HG02642 (cell line): ENCODE measurements at regions not wholly inside any gene's neighbourhood (a gene's known extent, or its start where the extent isn't known, plus 50 kb on each side); places are given as distances from the start of the nearest gene placed in this dataset.

Source experiments
- ATAC-seq: cut with Tn5 transposase; IDR thresholded peaks from one replicate; pipeline ENCODE4 v1.9.1; 2021; ENCODE audit warnings: mild to moderate bottlenecking; ENCODE audit not compliant: unreplicated experiment, poor library complexity

DNA sequence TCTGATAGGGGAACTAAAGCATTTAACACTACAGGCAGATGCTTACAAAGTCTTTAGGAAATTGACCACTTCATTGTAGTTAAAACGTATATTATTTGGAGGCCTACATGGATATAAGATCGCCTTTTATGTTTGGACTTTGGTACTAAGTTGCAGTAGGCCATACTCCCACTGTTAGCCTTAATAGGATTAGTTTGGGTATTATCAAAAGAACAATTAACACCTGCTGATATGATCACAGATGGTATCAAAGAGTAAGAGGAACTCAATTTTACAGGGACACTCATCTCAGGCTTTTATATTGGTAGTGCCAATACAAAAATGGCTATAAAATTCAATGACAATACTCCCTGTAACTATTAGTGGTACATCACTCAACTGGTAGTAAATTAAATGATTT, 1183.0 kb downstream of the MAT2B start:
- no peak for ATAC-seq

DNA sequence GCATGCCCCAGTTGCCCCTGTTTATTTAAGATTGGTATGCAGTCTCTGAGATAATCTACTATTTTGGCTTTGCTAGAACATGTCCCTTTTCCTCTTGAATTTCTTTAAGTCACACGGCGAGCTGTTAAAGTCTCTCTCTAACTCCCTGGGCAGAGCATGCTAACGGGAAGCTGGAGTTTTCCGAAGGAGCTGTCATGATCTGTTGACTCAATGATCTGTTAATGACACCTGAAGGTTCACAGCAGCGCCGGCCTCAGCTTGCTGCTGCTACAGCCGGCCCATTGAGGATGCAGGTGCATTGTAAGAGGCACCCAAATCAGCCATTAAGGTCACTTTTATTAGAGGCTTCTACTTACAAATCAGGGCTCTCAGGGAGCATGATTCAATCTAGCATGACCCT, 1203.4 kb downstream of the MAT2B start:
- ATAC-seq: no peak

DNA sequence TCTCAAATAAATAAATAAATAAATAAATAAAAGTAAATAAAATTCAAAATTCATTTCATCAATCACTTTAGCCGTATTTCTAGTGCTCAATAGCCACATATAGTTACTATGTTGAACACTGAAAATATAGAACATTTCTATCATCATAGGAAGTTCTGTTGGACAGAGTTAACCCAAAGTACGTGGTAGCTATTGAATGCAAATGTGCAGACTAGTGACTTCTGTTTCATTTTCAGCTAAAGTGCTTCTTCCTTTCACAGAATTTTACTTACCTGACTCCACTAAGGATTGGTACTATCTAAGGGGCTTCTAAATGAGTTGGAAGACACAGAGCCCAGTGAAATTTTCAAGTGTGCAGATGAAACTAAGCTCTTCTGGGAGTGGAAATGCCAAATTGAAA, 1208.3 kb downstream of the MAT2B start:
- no peak for ATAC-seq

DNA sequence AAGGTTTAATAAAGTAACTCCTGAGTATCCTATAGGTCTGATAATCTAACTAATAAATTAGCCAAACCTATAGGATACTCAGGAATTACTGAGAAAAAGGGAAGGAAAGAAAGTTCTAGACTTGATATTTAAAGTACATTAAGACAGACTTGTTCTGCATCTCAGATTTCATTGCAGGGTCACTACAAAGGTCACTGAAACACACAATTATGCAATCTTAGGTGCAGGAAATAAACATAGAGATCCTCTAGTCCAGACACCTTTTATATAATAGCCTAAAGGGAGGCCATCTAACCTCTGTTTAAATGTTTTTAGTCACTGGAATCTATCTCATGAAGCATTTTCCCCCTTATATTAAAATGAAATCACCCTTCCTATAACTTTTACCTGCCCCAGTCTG, 1215.7 kb downstream of the MAT2B start:
- no peak for ATAC-seq

DNA sequence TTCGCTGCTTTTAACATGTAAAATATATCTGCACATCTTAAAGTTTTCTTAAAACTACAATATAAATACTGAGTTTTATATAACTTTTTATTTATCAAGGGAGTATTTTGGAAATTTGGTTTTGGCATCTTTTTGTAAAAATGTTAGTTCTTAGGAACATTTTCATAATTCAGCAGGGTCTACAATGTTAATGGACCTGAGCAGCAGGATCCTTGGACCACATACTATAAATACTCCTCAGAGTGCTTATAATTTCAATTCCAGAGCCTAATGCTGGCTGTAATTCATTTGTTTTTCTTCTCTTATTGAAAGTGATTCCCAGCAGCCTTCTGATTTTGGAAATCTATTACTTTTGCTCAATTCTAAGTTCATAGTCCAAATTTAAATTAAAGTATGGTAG, 1216.2 kb downstream of the MAT2B start:
- no peak for ATAC-seq

DNA sequence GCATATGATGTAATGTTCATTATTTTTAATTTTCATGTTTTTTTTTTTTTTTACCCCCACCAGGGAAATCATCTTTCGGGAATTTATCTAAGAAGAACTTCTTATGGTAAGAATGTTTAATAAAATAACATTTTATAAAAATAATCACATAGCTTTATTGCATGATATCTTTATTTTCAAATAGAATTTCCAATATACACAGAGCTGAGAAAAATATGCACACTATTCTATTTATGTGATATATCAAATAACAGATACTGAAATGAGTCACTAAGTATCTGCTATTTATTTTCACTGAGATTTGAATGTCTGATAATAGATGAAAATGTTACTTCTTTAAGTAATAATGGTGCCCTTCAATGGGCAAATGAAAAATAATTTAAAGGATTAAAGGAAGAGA, 1217.3 kb downstream of the MAT2B start:
- no peak for ATAC-seq

DNA sequence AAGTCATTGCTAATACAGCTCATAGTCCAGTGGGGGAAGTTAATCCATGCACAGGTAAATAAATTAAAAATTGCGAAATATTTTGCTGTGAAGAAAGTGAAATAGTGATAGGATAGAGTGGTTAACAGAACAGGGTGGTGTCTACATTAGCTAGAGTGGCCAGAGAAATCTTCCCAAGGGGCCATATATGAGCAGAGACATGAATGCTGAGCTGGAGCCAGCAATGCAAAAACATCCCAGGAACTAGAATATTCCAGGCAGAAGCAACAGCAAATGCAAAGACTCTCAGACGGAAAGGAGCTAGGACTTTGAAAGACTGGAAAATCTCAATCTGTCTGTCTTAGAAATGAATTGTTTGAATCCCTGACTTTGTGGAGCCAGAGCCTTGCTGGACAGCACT, 1221.6 kb downstream of the MAT2B start:
- ATAC-seq: no peak

DNA sequence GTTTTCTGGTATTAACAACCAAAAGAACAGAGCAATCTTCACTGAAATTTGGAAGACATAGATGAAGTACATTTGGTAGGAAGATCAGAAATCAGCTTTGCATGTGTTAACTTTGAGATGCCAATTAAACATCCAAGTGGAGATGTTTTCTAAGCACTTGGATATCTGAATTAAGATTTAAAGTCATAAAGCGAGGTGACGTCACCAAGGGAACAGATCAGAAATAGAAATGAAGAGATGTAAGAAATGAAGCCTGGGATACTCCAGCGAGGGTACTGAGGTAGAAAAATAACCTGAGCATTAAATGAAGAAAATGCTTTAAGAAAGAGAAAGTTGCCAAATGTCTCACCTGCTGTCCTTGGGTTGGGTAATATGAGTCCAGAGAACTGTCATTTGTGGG, 1223.3 kb downstream of the MAT2B start:
- no peak for ATAC-seq

DNA sequence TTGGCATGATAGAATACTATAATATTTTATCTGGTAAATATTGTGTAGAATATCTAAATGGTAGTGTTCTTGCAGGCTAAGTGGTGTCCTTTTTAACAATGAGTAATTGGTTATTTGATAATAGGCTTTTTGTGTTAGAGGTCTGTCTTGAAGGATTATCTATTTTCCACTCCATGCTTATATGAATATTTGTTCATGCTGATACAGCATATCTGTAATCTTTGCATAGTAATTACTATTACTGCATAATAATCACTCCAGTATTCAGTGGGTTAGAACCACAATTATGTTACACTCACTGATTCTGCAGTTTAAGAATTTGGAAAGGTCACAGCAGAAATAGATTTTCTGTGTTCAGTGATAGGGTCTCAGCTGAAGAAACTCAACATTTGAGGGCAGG, 1229.9 kb downstream of the MAT2B start:
- no peak for ATAC-seq

DNA sequence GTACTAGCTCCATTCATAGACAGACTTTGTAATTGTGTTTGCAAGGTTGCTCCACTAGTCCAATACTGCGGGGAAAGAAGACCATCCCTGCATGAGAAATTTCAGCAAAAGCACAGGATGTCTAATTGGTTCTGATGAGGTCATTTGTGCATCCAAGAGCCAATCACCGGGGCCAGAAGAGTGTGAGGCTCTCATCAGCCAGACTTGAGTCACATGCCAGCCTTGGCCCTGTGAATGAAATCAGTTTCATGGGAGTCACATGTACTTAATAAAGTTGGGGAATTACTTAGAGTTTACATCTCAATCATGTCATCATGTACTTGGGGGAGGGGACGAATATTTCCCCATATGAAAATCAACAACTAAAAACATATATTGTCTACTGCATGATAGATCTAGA, 1236.0 kb downstream of the MAT2B start:
- ATAC-seq: peak; percentile 37

DNA sequence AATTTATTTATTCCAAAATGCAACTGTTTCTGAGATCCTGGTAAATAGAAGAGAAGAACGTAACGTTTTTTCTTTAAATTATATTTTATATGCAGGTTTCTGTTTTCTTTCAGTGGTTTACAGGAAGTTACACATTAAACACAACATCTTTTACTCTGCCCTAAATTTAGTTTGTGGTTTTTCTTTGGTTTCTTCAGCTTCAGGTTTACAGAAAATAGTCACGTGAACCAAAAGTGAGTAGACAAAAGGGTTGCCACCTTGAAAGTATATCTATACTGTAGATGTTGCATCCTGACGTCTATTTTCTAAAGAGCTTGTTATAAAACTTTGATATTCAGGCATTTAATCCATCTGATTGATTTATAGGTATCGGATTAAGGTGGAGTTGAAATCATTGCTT, 1236.6 kb downstream of the MAT2B start:
- peak; percentile 92 for ATAC-seq

DNA sequence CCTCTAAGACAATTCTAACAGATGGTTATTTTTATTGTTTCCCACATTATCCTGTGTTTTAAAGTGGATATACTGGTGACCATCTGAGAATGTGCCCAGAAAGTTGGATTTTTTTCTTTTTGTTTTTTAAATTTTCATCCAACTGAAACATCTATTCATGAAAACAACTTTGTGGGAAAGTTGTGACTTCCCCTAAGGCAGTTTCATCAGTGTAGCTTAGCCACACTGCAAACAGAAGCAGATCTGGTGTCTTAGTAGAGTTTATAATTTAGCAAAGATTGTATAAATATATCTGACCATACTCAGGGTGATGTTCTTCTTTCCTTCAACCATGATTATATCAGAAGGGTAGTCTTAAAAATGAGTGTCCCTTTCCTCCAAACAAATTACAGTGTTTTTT, 1241.3 kb downstream of the MAT2B start:
- ATAC-seq: no peak

DNA sequence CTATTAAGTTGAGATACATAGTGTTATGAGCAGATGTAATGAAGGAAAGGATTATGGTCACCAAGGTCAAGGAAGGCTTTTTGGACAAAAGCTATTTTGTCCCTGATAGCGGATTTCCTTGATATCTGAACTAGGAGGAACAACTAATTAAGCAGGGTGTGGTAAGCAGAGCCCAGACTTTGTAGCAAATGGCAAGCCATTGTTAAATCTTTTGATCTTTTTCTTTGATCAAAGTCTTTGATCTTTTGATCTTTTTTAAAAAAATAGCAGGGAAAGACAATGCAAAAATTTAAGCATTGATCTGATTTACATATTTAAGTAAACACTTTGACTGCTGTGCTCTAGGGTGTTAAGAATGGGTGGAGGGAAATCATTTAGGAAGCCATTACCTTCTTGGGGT, 1242.0 kb downstream of the MAT2B start:
- ATAC-seq: no peak

DNA sequence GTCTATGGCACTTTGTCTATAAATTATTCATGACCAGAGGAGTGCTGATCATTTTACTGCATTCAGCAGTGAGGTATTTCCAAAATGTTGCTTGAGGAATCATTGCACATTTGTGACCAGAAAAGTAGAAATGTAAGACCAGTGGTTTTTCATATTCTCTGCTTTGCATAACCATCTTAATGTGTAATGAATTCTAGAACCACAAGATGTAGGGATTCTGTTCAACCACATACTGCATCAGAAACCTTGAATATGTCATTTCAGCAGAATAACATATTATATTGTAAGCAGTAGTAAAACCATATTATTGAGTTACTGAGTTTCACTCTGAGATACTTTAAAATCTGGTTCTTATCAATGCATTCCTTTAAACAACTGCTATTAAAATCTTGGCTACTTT, 1243.4 kb downstream of the MAT2B start:
- peak; percentile 88 for ATAC-seq

DNA sequence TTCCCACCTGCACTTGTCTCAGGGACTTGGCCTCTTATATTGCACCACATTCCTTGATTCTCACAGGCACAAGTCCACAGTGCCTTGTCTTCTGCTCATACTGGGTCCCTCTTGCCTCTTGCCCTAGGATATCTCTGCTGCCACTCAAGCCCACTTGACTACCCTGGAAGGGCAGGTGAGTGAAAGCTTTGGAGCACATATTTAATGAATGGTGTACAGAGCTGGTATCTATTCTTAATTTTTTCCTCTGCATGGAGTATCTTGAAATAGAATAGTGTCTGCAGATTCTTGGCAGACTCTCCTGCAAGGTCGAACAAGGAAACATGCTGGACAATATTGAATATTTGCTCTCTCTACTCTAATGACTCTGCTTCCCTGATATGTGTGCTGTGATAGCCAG, 1248.0 kb downstream of the MAT2B start:
- ATAC-seq: no peak

DNA sequence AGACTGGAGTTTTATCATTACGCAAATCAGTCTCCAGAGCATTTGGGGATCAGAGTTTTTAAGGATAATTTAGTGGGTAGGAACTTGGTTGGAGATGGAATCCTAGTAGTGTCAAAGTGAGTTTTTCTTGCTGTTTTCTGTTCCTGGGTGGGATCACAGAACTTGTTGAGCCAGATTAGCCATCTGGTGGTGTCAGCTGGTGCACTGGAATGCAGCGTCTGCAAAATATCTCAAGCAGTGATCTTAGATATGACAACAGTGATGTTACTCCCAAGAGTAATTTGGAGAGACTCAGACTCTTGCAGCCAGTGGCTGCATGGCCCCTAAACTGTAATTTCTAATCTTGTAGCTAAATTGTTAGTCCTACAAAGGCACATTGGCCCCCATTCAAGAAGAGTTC, 1257.8 kb downstream of the MAT2B start:
- no peak for ATAC-seq

DNA sequence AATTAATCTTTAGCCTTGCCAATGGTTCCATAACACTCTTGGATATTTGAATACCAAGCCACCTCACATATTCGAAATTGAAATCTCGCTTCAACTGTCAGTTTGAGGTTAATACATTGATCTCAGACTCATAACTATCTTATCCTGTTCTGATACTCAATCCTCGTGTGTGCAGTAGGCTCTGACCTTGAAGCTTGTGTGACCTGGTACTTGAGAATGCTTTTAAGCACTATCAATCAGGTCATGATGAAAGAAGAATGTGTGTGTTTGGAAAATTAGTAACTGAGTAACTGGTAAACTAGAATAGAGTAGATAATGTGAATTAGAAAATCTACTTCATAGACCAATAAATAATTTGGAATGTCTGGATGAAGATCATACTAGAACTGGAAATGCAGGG, 1266.7 kb downstream of the MAT2B start:
- no peak for ATAC-seq

DNA sequence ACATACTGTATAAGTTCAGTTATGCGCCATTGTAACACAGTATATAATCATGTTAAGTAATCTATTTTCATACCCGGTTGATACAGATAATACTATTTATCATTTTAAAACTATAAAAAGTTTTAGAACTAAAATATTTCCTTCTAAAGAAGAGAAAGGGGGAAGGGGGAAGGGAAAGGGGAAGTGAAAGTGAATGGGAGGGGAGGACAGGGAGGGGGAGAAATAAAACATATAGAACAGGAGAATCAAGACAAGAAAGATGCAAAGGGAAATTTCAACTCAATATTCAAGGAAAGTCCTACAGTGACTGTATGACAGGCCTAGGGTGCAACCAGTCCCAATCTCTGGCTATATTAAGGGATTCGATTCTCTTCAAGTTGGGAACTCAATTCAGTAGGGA, 1278.8 kb downstream of the MAT2B start:
- no peak for ATAC-seq

DNA sequence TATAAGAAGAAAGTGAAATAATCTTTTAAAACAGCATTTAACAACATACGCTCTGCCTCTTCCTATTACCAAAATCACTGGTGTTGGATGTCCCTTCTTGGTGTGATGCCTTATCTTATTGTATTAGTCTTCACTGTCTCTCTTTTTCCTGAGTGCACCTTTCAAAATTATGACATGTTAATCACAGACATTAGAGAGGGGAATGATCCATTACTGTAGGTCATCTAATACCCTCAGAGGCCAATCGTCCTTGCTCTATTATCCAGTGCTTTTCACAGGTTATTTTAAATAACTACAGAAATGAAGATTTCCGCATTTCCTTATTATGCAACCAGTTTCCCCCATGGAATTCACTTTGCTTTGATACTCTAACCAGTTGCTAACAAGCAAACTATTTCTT, 1292.7 kb downstream of the MAT2B start:
- no peak for ATAC-seq

DNA sequence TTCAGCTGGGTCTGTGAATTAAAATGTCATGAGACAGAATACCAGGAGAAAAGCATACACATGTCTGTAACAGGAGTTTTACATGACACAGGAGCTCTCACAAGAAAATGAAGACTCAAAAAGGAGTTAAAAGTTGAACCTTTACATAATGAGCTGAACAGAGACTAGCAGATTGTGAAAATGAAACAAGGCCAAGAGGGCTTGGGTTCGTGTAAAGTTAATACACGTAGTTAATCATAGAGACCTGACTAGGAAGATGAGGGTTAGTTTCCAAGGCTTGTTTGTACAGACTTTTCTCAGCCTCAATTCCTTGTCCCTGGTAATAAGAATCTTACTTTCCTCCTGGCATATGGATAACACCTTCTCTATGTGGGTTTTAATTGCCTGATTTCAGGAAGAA, 1294.0 kb downstream of the MAT2B start:
- peak; percentile 58 for ATAC-seq

DNA sequence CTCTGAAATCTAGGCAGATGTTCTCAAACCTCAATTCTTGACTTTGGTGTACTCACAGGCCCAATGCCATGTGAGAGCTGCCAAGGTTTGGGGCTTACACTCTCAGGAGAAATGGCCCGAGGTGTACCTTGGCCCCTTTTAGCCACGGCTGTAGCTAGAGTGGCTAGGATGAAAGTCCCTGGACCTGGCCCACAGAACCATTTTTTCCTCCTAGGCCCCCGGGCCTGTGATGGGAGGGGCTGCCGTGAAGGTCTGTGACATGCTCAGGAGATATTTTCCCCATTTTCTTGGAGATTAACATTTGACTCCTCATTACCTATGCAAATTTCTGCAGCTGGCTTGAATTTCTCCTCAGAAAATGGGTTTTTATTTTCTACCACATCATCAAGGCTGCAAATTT, 1296.5 kb downstream of the MAT2B start:
- ATAC-seq: no peak

DNA sequence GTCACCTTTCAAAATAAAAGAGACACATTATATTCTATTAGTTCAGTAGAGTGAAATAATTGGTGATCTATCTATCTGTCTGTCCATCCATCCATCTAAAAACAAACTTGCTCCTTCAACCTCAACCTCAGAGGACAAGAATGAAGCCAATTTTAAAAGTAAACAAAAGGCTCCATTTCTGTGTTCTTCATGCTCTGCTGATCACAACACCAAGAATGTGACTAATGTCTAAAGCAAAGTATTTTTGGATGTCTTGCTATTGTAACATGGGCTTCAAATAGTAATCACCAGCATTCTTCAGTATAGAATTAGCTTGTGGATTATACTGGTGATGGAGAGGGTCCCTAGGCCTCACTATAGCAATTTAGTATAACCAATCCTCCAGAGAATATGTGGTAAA, 1304.4 kb downstream of the MAT2B start:
- peak; percentile 78 for ATAC-seq

DNA sequence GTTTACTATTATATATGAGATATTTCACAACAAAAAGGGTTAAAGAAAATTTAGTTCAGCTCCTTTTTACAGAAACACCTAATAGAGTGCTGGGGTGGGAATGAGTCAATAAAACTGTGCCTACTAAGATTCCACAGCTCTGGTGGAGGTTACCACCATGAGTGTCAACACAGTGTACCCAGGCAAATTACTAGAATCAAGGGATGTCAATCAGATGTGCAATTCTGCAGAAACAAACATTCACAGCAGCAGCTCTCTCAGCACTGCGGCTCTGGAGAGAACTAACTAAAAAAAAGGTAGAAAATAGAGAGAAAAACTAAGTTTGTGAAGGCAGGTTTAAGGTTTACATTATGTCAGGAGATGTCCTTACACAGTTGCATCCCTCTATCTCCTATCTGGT, 1313.0 kb downstream of the MAT2B start:
- ATAC-seq: no peak
